GM18873 (cell line): ENCODE measurements at regions not wholly inside any gene's neighbourhood (a gene's known extent, or its start where the extent isn't known, plus 50 kb on each side); places are given as distances from the start of the nearest gene placed in this dataset.
"Not testable (repeated sequence)": the region's sequence is repeated elsewhere in the genome, so short reads cannot be mapped to it uniquely, and the experiment has no call there.

Source experiments
- ATAC-seq: cut with Tn5 transposase; IDR thresholded peaks from one replicate; pipeline ENCODE4 v1.9.1; 2021; ENCODE audit warnings: mild to moderate bottlenecking, moderate library complexity, moderate number of reproducible peaks; ENCODE audit not compliant: unreplicated experiment, low FRiP score

DNA sequence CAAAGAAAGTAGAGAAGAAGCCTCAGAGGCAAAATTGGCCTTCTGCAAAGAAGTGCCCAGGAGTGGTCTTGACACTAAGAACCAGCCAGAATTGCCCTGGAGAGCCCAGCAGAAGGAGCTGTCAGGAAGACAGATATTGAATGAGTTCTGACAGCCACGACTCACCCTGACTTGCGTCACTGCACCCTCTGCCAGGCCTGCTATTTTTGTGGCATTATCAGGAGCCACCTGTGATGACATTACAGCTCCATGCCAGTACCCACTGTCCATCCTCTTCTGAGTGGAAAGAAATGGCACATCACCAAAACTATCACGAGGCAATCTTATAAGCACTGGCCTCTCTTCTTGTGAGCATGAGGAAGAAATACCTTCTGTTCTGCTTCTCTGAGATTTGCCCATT is 67.7 kb downstream of the SMIM20 start:
- no peak for ATAC-seq

DNA sequence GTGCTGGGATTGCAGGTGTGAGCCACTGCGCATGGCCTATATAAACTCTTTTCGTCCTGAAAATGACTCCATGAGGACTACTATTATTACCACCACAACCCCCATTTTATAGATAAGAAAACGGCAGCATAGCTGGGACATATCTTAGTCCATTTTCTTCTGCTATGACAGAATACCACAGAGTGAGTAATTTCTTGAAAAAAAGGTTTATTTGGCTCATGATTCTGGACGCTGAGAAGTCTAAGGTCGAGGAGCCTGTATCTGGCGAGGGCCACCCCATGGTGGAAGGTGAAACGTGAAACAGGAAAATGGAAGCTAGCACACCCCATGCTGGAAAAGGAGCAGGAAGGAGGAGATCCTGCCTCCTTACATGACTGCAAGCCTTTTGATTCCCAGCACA is 68.9 kb downstream of the SMIM20 start:
- ATAC-seq = no peak

DNA sequence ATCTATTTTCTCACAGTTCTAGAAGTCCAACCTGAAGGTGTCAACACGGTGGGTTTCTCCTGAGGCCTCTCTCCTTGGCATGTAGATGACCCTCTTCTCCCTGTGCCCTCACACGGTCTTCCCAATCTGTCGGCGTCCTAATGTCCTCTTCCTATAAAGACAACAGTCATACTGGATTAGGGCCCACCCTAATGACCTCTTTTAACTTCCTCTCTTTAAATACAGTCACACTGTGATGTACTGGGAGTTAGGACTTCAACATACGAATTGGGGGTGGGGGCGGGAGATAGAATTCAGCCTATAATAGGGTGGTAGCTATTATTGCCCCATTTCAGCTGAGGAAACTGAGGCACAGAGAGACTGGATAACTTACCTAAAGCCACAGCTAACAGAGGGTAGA is 70.2 kb downstream of the SMIM20 start:
- ATAC-seq = no peak

DNA sequence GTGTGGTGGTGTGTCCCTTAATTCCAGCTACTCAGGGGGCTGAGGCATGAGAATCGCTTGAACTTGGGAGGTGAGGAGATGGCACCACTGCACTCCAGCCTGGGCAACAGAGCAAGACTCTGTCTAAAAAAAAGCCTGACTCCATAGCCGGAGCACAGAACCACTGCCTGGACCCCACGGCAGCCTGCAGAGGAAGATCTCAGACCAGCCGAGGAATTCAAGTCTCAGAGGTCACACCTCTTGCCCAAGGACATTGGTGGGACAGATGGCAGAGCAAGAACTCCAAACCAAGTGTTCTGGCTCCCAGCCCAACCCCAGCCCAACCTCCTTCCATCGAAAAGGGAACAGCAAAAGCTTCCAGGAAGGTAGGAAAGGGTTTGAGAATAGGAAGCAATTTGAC is 70.8 kb downstream of the SMIM20 start:
- ATAC-seq = no peak

DNA sequence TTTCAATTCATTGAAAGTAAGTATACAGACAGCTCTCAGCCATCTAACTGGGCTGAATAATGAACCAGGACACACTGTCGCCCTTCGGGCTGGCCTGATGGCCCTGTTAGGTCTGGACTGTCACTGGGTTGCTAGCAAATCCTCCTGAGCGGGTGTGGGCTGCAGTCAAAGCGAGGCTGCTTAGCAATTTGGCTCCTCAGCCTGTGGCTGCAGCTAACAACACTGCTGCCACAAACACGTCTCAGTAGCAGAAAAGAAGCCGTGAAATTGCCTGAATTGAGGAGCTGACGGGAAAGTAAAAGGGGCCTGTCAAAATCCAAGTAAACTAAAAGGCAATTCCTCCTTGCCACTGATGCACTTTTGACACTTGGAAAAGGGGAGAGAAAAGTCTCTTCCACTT is 72.8 kb downstream of the SMIM20 start:
- ATAC-seq = no peak

DNA sequence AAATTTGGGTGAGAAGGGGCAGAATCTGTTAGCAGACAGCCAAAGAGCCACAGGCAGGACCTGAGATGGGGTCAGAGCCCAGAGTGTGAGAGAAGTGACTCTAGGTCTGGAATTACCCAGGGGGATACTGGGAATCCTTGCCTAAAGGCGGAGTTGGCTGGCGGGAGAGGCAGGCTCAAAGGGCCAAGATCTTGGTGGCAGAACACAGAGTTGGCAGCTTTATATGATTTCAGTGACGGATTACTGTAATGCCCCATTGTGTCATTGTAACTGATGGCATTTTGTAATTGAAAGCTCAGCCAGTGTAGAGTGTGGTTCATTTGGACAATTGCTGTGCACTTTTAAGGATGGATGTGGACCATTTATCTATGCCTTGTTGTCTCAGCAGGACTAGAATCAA is 77.3 kb downstream of the SMIM20 start:
- no peak for ATAC-seq

DNA sequence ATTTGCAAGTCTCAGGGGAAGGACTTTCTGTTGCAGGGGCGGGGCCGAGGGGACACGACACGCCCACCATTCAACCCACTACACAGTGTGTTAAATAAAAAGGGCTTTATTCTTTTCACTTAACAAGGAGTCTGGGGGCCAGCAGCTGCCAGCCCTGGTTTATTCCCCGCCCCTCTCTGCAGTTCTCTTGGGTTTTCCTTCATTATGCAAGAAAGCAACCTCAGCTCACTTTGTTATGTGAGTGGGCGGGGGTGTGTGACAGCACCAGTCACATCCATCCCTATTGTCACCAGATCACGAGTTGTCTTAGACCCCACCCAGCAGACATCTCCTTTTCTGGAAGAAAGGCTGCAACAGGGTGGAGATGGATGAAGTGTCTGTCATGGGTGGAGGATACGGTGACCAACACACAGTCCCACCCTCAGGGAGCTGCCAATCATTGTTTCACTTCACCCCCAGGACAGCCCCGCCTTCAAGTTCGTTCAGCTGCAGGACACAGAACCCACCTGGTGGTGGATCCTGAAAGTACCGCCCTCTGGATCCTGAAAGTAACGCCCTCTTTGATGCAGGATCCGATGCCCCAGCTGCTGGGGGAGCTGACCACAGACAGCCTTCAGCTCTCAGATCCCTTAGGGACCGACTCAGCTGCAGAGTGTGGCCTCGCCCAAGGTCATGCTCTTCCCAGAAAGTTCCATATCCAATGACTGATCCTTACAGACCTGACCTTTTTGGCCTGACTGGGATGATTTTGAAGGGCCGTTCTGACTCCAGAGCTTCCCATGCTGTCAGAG is 79.6 kb downstream of the SMIM20 start:
- ATAC-seq = no peak

DNA sequence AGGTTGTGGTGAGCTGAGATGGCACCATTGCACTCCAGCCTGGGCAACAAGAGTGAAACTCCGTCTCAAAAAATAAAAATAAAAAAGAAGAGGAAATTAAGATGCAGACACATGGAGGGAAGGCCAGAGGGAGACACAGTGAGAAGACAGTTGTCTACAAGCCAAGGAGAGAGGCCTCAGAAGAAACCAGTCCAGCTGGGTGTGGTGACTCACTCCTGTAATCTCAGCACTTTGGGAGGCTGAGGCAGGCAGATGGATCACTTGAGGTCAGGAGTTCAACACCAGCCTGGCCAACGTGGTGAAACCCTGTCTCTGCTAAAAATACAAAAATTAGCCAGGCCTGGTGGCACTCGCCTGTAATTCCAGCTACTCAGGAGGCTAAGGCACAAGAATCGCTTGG is 80.6 kb downstream of the SMIM20 start:
- not testable (repeated sequence) for ATAC-seq

DNA sequence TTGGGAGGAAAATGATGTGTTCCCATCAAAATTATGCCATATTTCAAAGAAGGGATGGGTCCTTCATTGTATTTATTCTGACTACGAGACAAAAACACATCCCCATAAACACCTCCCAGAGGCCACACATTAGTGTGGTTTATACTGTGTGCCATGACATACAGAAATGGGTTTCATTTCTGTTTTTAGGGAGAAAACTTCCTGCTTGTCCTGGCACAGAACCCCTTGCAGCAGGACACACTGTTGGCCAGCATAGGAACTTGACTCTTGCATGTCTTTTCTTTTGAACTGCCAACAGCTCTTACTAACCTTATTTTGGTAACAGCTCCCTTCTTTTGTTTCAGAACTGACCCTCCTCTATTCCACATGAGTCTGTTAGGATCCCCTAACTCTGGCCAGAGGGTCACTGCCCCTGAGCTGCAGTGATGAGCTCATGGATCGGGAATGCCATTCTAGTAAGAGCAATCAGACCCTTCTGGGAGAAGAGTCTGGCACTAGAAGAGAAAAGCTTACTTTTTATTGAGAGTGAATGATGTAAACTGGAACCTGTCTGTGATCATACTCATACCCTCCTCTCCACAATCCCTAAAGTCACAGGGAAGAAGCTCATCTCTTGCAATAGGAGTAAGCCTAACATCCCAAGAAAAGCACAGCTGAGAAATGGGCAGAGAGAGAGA is 86.4 kb downstream of the SMIM20 start:
- no peak for ATAC-seq

DNA sequence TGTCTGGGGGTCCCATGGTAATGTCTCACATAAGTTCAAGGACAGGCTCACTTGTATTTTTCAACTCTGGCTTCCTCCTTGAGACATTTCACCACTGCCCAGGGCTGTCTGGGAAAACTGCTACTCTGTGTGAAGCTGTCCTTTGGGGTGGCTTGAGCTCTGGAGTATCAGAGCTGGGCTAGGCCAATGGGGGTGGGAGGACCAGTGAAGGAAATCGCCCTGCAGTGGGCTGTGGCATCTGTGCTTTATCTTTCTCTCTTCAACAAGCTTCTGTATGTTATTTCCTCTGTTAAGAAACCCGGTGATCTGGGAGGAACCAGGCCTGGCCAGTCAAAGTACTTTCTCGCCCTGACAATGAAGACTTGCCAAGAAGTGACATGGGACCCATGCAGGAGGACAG is 87.4 kb downstream of the SMIM20 start:
- ATAC-seq = no peak

DNA sequence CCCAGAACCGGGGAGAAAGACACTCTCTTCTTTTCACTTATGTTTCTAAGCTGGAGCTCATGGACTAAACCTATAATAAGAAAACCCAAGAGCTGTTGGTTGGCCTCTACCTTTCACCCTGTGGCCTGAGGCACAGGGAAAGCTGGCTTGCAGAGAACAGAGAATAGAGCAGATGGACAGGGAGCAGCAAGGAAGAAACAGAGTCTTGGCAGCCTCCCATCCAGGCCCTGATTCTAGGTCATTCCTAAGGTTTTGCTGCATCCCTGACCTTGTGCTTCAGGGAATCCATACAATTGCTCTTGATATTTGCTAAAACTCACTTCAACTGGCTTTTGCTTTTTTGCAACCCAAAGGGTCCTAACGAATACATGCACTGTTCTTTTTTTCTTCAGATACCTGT is 87.8 kb downstream of the SMIM20 start:
- ATAC-seq = no peak

DNA sequence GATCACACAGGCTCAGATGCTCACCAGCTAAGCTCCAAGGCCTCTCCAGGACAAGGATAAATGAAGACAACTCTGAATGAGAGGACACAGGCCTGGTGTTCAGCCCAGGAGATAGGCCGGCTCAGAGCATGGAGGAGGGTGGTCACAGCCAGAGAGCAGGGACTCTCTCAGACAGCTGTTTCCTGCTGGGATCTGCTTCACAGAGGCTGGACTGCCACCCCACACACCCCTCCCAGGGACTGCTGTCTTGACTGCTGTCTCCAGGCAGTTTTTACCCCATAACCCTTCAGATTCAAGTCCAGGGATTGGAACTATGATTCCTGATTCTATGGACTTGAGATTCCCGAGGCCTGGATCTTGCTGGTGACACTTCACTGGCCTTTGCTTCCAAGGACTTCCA is 89.0 kb downstream of the SMIM20 start:
- no peak for ATAC-seq

DNA sequence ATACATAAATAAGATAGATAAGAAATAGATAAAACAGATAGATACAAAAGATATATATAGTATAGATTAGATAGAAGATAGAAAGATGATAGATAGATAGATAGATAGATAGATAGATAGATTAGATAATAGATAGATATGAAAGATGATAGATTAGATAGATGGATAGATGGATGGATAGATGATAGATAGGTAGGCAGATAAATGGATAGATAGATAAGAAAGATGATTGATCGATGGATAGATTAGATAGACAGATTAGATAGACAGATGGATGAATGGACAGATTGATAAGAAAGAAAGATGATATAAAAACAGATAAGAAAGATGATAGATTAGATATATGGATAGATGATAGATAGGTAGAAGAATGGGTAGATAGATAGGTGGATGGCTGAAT is 90.3 kb downstream of the SMIM20 start:
- no peak for ATAC-seq

DNA sequence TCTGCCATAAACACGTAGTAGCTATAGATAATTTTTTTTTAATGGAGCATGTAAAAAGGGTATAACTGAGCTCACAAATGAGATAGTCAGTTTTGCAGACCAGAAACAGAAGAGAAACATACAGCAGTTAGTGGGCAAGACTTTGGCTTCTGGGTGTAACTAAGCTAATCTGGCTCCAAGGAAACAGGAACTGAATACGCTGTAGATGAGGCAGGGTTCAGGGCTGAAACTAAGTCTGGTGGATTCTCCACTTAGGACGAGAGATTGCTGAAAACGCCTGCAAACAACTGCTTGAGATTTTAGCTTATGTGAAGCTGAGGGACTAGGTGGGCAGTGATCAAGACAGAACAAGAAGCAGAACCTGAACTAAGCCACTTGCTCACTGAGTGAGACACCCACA is 91.7 kb downstream of the SMIM20 start:
- ATAC-seq = no peak

DNA sequence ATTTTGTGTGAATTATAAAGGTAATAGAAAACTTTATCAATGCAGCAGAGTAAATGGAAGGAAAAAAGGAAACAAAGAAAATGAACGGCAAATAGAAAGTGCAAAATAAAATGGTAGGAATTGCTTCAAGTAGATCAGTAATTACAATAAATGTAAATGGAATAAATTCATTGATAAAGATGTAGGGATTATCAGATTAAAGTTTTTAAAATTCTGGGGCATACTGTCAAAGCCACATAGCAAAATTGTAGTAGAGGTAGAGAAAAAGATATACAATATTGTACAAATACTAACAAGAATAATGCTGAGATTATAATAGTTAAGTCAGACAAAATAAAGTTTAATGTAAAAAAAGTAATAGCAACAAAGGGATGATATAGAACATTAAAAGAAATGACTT is 94.7 kb downstream of the SMIM20 start:
- ATAC-seq = no peak

DNA sequence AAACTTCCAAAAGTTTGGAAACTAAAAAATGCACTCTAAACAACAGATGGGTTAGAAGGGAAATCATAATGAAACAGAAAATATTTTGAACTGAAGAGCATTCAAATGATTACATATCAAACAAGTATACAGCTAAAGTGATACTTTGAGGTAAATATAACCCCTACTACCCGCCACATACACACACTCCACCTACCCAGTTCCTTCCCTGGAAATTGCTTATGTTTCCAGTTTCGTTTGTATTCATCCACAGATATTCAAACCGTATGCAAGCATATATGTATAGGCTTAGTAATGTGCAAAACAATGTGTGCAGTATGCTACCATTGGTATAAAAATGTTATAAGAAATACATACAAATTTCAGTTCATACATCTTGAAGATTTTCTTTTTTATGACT is 95.5 kb downstream of the SMIM20 start:
- ATAC-seq = no peak

DNA sequence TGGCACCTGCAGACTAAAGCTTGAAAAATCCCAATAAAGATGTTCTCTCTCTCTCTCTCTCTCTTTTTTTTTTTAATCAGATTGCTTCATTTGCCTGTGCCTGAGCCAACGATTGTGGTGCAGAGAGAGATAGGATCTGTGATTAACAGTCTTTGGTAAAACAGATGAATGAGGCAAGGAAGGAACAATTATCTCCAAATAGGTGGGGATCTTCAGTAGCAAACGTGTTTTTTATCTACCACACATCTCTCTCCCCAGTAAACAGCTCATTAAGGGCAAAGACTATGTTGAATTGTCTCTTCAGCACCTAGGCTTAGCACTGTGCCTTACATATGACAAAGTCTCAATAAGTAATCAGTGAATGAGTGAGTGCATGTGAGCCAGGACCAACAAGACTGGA is 96.3 kb downstream of the SMIM20 start:
- no peak for ATAC-seq

DNA sequence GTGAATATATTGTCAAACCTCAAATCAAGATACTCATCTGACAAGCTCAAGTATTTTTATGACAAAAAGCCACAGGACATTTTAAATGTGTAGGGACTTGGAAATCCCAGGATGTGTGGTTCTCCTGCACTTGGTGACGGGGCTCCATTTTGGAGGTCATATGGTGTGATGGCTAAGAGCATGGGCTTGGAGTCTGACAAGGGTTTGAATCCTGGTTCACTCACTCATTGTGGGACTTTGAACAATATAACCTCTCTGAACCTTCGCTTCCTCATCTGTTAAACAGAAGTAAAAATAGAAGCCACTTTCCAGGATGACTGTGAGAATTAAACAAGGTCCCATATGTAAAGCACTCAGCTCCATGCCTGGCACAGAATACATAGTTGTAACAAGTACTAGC is 99.6 kb downstream of the SMIM20 start:
- ATAC-seq = no peak

DNA sequence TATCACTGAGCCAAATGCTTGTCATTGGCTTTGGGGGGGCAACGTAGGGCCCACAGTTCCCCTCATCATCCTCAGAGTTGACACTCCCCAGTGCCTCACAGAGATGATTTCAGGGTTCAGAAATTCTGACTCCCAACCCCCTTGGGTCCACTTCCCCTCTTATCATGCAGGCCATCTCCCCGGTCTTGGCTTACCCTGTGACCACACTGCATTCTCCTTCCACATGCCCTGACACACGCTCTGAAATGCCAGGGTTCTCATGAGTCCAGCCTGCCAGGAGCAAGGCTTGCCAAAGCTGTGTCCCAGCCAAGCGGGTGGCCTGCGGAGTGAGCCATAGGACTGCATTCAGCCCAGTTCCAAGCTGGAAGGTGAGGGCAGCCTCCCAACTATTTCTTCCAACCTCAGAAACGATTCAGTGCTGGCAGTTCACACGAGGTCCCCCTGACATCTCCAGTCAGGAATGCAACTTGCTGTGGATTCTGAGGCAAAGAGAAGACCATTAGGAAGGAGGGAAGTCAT is 101.2 kb downstream of the SMIM20 start:
- ATAC-seq = no peak

DNA sequence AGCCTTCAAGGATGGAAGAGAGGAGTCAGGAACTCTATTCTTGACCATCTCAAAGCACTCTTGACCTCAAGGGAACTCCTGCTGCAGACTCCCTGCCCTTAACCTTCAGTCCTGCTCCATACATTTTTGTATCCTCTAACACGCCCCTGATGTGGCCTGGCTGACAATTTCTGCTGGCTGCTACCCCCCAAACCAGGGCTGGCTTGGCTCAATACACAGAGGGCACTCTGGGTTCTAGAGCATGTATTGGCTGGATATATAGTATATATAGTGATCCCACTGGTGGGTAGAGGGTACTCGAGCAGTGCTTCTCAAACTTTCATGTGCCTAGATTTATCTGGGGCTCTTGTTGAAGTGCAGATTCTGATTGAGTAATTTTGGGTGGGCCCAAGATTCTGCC is 101.9 kb downstream of the SMIM20 start:
- no peak for ATAC-seq

DNA sequence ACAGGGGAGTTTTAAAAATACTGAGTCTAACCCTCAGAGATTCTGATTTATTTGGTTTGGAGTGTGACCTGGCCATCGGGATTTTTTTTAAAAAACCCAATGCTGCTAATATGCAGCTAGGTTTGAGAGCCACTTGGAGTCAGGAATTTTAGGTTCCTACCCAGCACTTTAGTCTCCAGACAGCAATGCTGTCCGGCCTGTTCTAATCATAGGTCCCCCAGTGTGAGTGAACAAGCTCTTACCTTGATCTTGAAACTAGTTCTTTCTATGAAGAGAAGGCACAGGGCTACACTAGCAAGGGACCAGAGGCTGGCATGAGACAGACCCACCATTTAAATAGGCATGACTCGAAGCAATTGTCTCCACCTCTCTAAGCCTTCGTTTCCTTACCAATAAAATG is 103.5 kb downstream of the SMIM20 start:
- no peak for ATAC-seq
